H9 (cell line): ENCODE measurements at regions not wholly inside any gene's neighbourhood (a gene's known extent, or its start where the extent isn't known, plus 50 kb on each side); places are given as distances from the start of the nearest gene placed in this dataset.

Source experiments
- DNase-seq: peaks from one replicate; pipeline ENCODE4 v3.0.0-alpha.2; 2017
- H2AFZ ChIP-seq: one replicate; pipeline ENCODE4 v1.6.1; 2013; ENCODE audit warnings: mild to moderate bottlenecking, low read length, control low read depth, moderate library complexity
- H2AK5ac ChIP-seq: 2 replicates; pipeline ENCODE4 v1.6.1; 2013; ENCODE audit warnings: low read length, control low read depth, mixed read lengths; ENCODE audit not compliant: insufficient read length
- H2BK120ac ChIP-seq: one replicate; pipeline ENCODE4 v1.6.1; 2013; ENCODE audit warnings: low read depth, mild to moderate bottlenecking, low read length, control low read depth, inconsistent platforms; ENCODE audit not compliant: poor library complexity, severe bottlenecking
- H2BK12ac ChIP-seq: 2 replicates; pipeline ENCODE4 v1.6.1; 2013; ENCODE audit warnings: low read length, control low read depth, mixed read lengths, low read depth; ENCODE audit not compliant: insufficient read length
- H2BK15ac ChIP-seq: 2 replicates; pipeline ENCODE4 v1.6.1; 2013; ENCODE audit warnings: low read depth, low read length, control low read depth
- H2BK20ac ChIP-seq: one replicate; pipeline ENCODE4 v1.6.1; 2013; ENCODE audit warnings: low read depth, mild to moderate bottlenecking, low read length, control low read depth, inconsistent platforms; ENCODE audit not compliant: poor library complexity, severe bottlenecking
- H2BK5ac ChIP-seq: 2 replicates; pipeline ENCODE4 v1.6.1; 2013; ENCODE audit warnings: low read length, control low read depth, mixed read lengths; ENCODE audit not compliant: insufficient read length
- H3K14ac ChIP-seq: 2 replicates; pipeline ENCODE4 v1.6.1; 2013; ENCODE audit warnings: low read length, control low read depth; ENCODE audit not compliant: insufficient read depth
- H3K18ac ChIP-seq: 2 replicates; pipeline ENCODE4 v1.6.1; 2013; ENCODE audit warnings: low read depth, mild to moderate bottlenecking, mixed read lengths, low read length, control low read depth; ENCODE audit not compliant: insufficient read length
- H3K23ac ChIP-seq: 2 replicates; pipeline ENCODE4 v1.6.1; 2013; ENCODE audit warnings: low read length, control low read depth, mixed read lengths, low read depth; ENCODE audit not compliant: insufficient read length
- H3K23me2 ChIP-seq: 2 replicates; pipeline ENCODE4 v1.6.1; 2013; ENCODE audit warnings: low read depth, mild to moderate bottlenecking, mixed read lengths, low read length, control low read depth; ENCODE audit not compliant: insufficient read length, poor library complexity, severe bottlenecking
- H3K27ac ChIP-seq: 2 replicates; pipeline ENCODE4 v1.5.1; 2013; ENCODE audit warnings: low read length, control low read depth, mixed read lengths, low read depth; ENCODE audit not compliant: insufficient read length
- H3K27me3 ChIP-seq: 2 replicates; pipeline ENCODE4 v1.6.1; 2013; ENCODE audit warnings: low read length, control low read depth, inconsistent platforms; ENCODE audit not compliant: insufficient read depth
- H3K4ac ChIP-seq: 2 replicates; pipeline ENCODE4 v1.6.1; 2013; ENCODE audit warnings: low read depth, mild to moderate bottlenecking, control low read depth, inconsistent platforms, low read length, moderate library complexity
- H3K4me1 ChIP-seq: 2 replicates; pipeline ENCODE4 v1.6.1; 2013; ENCODE audit warnings: low read length, control low read depth, inconsistent platforms; ENCODE audit not compliant: insufficient read depth
- H3K4me2 ChIP-seq: 2 replicates; pipeline ENCODE4 v1.6.1; 2013; ENCODE audit warnings: low read length, control low read depth, mixed read lengths; ENCODE audit not compliant: insufficient read length, insufficient read depth
- H3K56ac ChIP-seq: 2 replicates; pipeline ENCODE4 v1.6.1; 2013; ENCODE audit warnings: low read depth, mild to moderate bottlenecking, mixed read lengths, low read length, control low read depth; ENCODE audit not compliant: insufficient read length
- H3K79me1 ChIP-seq: 2 replicates; pipeline ENCODE4 v1.6.1; 2013; ENCODE audit warnings: low read depth, mild to moderate bottlenecking, moderate library complexity, low read length, control low read depth, inconsistent platforms; ENCODE audit not compliant: insufficient read depth, poor library complexity, severe bottlenecking
- H3K79me2 ChIP-seq: 2 replicates; pipeline ENCODE4 v1.6.1; 2013; ENCODE audit warnings: low read length, control low read depth, inconsistent platforms; ENCODE audit not compliant: insufficient read depth
- H3K9ac ChIP-seq: 2 replicates; pipeline ENCODE4 v1.6.1; 2013; ENCODE audit warnings: low read length, control low read depth, mixed read lengths; ENCODE audit not compliant: insufficient read length; ENCODE audit errors: extremely low read depth
- H3K9me3 ChIP-seq: one replicate; pipeline ENCODE4 v1.6.1; 2013; ENCODE audit warnings: low read depth, low read length, inconsistent platforms; ENCODE audit not compliant: control insufficient read depth
- H3T11ph ChIP-seq: one replicate; pipeline ENCODE4 v1.6.1; 2013; ENCODE audit warnings: mild to moderate bottlenecking, low read length, control low read depth, inconsistent platforms
- H4K20me1 ChIP-seq: one replicate; pipeline ENCODE4 v1.6.1; 2013; ENCODE audit not compliant: control insufficient read depth, insufficient read length, insufficient read depth
- H4K5ac ChIP-seq: 2 replicates; pipeline ENCODE4 v1.6.1; 2013; ENCODE audit warnings: low read depth, mild to moderate bottlenecking, mixed read lengths, low read length, control low read depth; ENCODE audit not compliant: insufficient read length
- H4K8ac ChIP-seq: replicated peaks from 2 replicates; pipeline ENCODE4 v1.6.1; 2013; ENCODE audit warnings: low read length, control low read depth, mixed read lengths, low read depth; ENCODE audit not compliant: insufficient read length
- H4K91ac ChIP-seq: 2 replicates; pipeline ENCODE4 v1.6.1; 2013; ENCODE audit warnings: low read depth, mild to moderate bottlenecking, moderate library complexity, mixed read lengths, low read length, control low read depth; ENCODE audit not compliant: insufficient read length
- H3K27ac Mint-ChIP-seq, 3 experiments: 2 replicates in 2 of 3; 3 replicates in 1 of 3; pipeline ENCODE4 v1.8.0; 2020 to 2021; ENCODE audit warnings: mixed read lengths in 3 of 3, mild to moderate bottlenecking in 1 of 3, moderate library complexity in 1 of 3
- H3K27me3 Mint-ChIP-seq: 2 replicates; pipeline ENCODE4 v1.8.0; 2021; ENCODE audit warnings: low read depth, mild to moderate bottlenecking, moderate library complexity, mixed read lengths
- H3K36me3 Mint-ChIP-seq, 3 experiments: 2 replicates in 2 of 3; 3 replicates in 1 of 3; pipeline ENCODE4 v1.8.0; 2020 to 2021; ENCODE audit warnings: low read depth in 3 of 3, mixed read lengths in 3 of 3; ENCODE audit not compliant: insufficient read depth in 1 of 3
- H3K4me1 Mint-ChIP-seq, 2 experiments: 2 replicates each; pipeline ENCODE4 v1.8.0; 2020; ENCODE audit warnings: mixed read lengths in 2 of 2
- H3K4me3 Mint-ChIP-seq, 2 experiments: 2 replicates in 1 of 2; 3 replicates in 1 of 2; pipeline ENCODE4 v1.8.0; 2020 to 2021; ENCODE audit warnings: mild to moderate bottlenecking in 2 of 2, mixed read lengths in 2 of 2, moderate library complexity in 1 of 2
- H3K9me3 Mint-ChIP-seq, 2 experiments: 2 replicates in 1 of 2; 3 replicates in 1 of 2; pipeline ENCODE4 v1.8.0; 2020; ENCODE audit warnings: mild to moderate bottlenecking in 2 of 2, mixed read lengths in 2 of 2, moderate library complexity in 1 of 2
- CTCF ChIP-seq: fragments of 200-600 bp; sonication (generic); conservative IDR thresholded peaks from 3 replicates; pipeline ENCODE4 v1.8.0; 2021; ENCODE audit warnings: antibody characterized with exemption, mild to moderate bottlenecking

GRCh38 chr4:181822005-181822375, 421.2 kb upstream of the TENM3 start:
- Mint-ChIP-seq H3K27me3 (no peaks in the 10 kb centered on the region), H3K36me3 (peaks cover 6 to 15% (median 9%) of the 10 kb centered on the region in 3 experiments), H3K4me1 (peaks cover 37 to 45% of the 10 kb centered on the region in 2 experiments), H3K27ac (no peak overlapping the region; a peak in 1 of 7 replicates), H3K9me3 (peaks cover 10 to 11% of the 10 kb centered on the region in 2 experiments), H3K4me3 (no peak overlapping the region)
- Histone ChIP-seq H2BK12ac (no peak overlapping the region), H3T11ph (no peak overlapping the region), H3K18ac (no peak overlapping the region), H3K4ac (no peak overlapping the region), H4K5ac (no peak overlapping the region), H3K14ac (no peak overlapping the region), H3K79me1 (no peaks in the 10 kb centered on the region), H3K4me2 (no peak overlapping the region), H2BK5ac (no peak overlapping the region), H2AK5ac (no peak overlapping the region), H3K23ac (no peak overlapping the region), H3K9me3 (peaks cover 4% of the 10 kb centered on the region), H3K27me3 (no peaks in the 10 kb centered on the region), H2BK15ac (no peak overlapping the region), H3K9ac (no peak overlapping the region), H2BK20ac (no peak overlapping the region), H4K8ac (no peak overlapping the region), H4K20me1 (no peaks in the 10 kb centered on the region), H2BK120ac (no peak overlapping the region), H3K23me2 (no peaks in the 10 kb centered on the region), H3K79me2 (no peaks in the 10 kb centered on the region), H4K91ac (no peak overlapping the region), H2AFZ (no peak overlapping the region), H3K27ac (no peak overlapping the region), H3K56ac (no peak overlapping the region), H3K4me1 (peaks cover 7% of the 10 kb centered on the region; the same call in 1 of the 2 replicates)
- DNase-seq: no peak
- no peak for TF ChIP-seq CTCF
